Neural crest cell (in vitro differentiated cells): ENCODE measurements at regions not wholly inside any gene's neighbourhood (a gene's known extent, or its start where the extent isn't known, plus 50 kb on each side); places are given as distances from the start of the nearest gene placed in this dataset.
"Not testable (repeated sequence)": the region's sequence is repeated elsewhere in the genome, so short reads cannot be mapped to it uniquely, and the experiment has no call there.

Source experiments
- DNase-seq: peaks from one replicate; pipeline ENCODE4 v3.0.0; 2021; ENCODE audit warnings: low read depth, mixed read lengths, low spot score
- H3K27ac Mint-ChIP-seq: one replicate; pipeline ENCODE4 v1.8.0; 2021; ENCODE audit warnings: mild to moderate bottlenecking, mixed read lengths; ENCODE audit not compliant: unreplicated experiment
- H3K27me3 Mint-ChIP-seq: 2 replicates; pipeline ENCODE4 v1.8.0; 2021; ENCODE audit warnings: low read depth, mild to moderate bottlenecking, mixed read lengths
- H3K36me3 Mint-ChIP-seq: 2 replicates; pipeline ENCODE4 v1.8.0; 2021; ENCODE audit warnings: low read depth, mild to moderate bottlenecking, mixed read lengths
- H3K4me1 Mint-ChIP-seq: 2 replicates; pipeline ENCODE4 v1.8.0; 2021; ENCODE audit warnings: mixed read lengths
- H3K4me3 Mint-ChIP-seq: one replicate; pipeline ENCODE4 v1.8.0; 2021; ENCODE audit warnings: mild to moderate bottlenecking, mixed read lengths
- H3K9me3 Mint-ChIP-seq: 2 replicates; pipeline ENCODE4 v1.8.0; 2021; ENCODE audit warnings: mixed read lengths
- CTCF ChIP-seq: fragments of 200-600 bp; sonication (generic); conservative IDR thresholded peaks from 2 replicates; pipeline ENCODE4 v1.5.0; 2021; ENCODE audit warnings: antibody characterized with exemption, mild to moderate bottlenecking

- peaks cover 7% of the 10 kb centered on the region for H3K4me1 Mint-ChIP-seq
- no peak overlapping the region for H3K4me3 Mint-ChIP-seq
- DNase-seq = no peak
- H3K27ac Mint-ChIP-seq = no peak overlapping the region
- no peaks in the 10 kb centered on the region for H3K27me3 Mint-ChIP-seq
- H3K36me3 Mint-ChIP-seq = no peaks in the 10 kb centered on the region
- no peak for TF ChIP-seq CTCF
- H3K9me3 Mint-ChIP-seq = no peaks in the 10 kb centered on the region
These were observed 526.1 kb upstream of the NRP1 start for GRCh38 chr10:33860552-33860951.

- no peak overlapping the region for H3K27ac Mint-ChIP-seq
- H3K36me3 Mint-ChIP-seq = no peaks in the 10 kb centered on the region
- DNase-seq = no peak
- no peak overlapping the region for H3K4me3 Mint-ChIP-seq
- TF ChIP-seq CTCF = no peak
- H3K4me1 Mint-ChIP-seq = peaks cover 7% of the 10 kb centered on the region
- H3K9me3 Mint-ChIP-seq = peaks cover under 1% of the 10 kb centered on the region
- no peaks in the 10 kb centered on the region for H3K27me3 Mint-ChIP-seq
These were observed 525.0 kb upstream of the NRP1 start for GRCh38 chr10:33859319-33860022.

GRCh38 chr10:33858326-33858725 is 523.9 kb upstream of the NRP1 start:
- no peak for DNase-seq
- Mint-ChIP-seq H3K27me3 (no peaks in the 10 kb centered on the region), H3K36me3 (no peaks in the 10 kb centered on the region), H3K4me1 (peaks cover 7% of the 10 kb centered on the region), H3K27ac (no peak overlapping the region), H3K4me3 (no peak overlapping the region), H3K9me3 (peaks cover 8% of the 10 kb centered on the region)
- TF ChIP-seq CTCF = no peak

- not testable (repeated sequence) for H3K4me1 Mint-ChIP-seq, H3K27ac Mint-ChIP-seq, H3K4me3 Mint-ChIP-seq, DNase-seq, H3K36me3 Mint-ChIP-seq, H3K27me3 Mint-ChIP-seq
- peaks cover 10% of the 10 kb centered on the region for H3K9me3 Mint-ChIP-seq
These were observed 518.8 kb upstream of the NRP1 start for GRCh38 chr10:33853221-33853620.

- H3K9me3 Mint-ChIP-seq = peaks cover 21% of the 10 kb centered on the region
- DNase-seq = no peak
- H3K27me3 Mint-ChIP-seq = no peaks in the 10 kb centered on the region
- no peak overlapping the region for H3K27ac Mint-ChIP-seq
- H3K36me3 Mint-ChIP-seq = peaks cover 6% of the 10 kb centered on the region
- no peaks in the 10 kb centered on the region for H3K4me1 Mint-ChIP-seq
- no peak for TF ChIP-seq CTCF
- H3K4me3 Mint-ChIP-seq = no peak overlapping the region
These were observed 508.9 kb upstream of the NRP1 start for GRCh38 chr10:33843379-33843778.

- no peak overlapping the region for H3K4me3 Mint-ChIP-seq
- H3K27me3 Mint-ChIP-seq = no peaks in the 10 kb centered on the region
These were observed 507.2 kb upstream of the NRP1 start for GRCh38 chr10:33841678-33842077.

More at GRCh38 chr10:33841678-33842077, 507.2 kb upstream of the NRP1 start:
- Mint-ChIP-seq H3K36me3 (peaks cover 6% of the 10 kb centered on the region), H3K9me3 (peaks cover 17% of the 10 kb centered on the region), H3K4me1 (no peaks in the 10 kb centered on the region), H3K27ac (no peak overlapping the region)
- TF ChIP-seq CTCF = no peak
- no peak for DNase-seq
